AG04449 (cell line): ENCODE measurements at regions not wholly inside any gene's neighbourhood (a gene's known extent, or its start where the extent isn't known, plus 50 kb on each side); places are given as distances from the start of the nearest gene placed in this dataset.

Experiments
- CTCF ChIA-PET: fragments of 350-600 bp; formaldehyde crosslinking; extraction: SDS; loops from one replicate; lab custom pipeline; 2021; ENCODE audit warnings: antibody characterized with exemption; lab: Yijun Ruan, JAX
- POLR2A ChIA-PET: fragments of 400-600, 350-600 bp; formaldehyde crosslinking; extraction: SDS; loops from one replicate; lab custom pipeline; 2020; ENCODE audit warnings: antibody characterized with exemption, inconsistent platforms; lab: Yijun Ruan, JAX
- DNase-seq: peaks from one replicate; pipeline ENCODE4 v3.0.0-alpha.2; 2010; ENCODE audit warnings: low read depth, low spot score
- H3K4me3 ChIP-seq: 2 replicates; pipeline ENCODE4 v1.5.1; 2011; ENCODE audit warnings: low read depth, mild to moderate bottlenecking, control low read depth, low read length
- CTCF ChIP-seq: IDR thresholded peaks from one replicate; pipeline ENCODE4 v1.5.1; 2011; ENCODE audit warnings: mild to moderate bottlenecking, moderate library complexity, low read length, control low read depth, inconsistent platforms; ENCODE audit not compliant: insufficient read depth; ENCODE audit errors: missing control alignments

DNA sequence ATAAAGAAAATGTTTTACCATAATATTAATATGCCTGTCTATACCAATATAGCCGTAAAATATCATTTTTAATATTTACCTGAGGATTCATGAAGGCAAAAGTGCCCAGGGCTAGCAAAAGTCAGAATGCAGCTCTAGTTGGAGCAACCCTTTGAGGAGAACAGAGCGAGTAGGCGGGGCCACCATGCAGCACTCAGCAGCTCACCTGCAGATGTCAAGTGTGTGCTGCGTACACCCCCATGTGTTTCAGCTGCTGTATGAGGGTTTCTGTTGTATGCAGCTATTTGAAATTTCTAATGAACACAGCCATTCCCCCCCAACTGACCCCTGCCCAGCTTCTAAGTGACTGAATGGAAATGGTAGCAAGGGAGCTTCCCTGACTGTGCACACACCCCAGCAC lies 508.0 kb downstream of the QKI start:
- CTCF ChIA-PET = no interaction called here
- DNase-seq = no peak
- H3K4me3 ChIP-seq = no peak overlapping the region
- TF ChIP-seq CTCF = no peak
- POLR2A ChIA-PET = no interaction called here

DNA sequence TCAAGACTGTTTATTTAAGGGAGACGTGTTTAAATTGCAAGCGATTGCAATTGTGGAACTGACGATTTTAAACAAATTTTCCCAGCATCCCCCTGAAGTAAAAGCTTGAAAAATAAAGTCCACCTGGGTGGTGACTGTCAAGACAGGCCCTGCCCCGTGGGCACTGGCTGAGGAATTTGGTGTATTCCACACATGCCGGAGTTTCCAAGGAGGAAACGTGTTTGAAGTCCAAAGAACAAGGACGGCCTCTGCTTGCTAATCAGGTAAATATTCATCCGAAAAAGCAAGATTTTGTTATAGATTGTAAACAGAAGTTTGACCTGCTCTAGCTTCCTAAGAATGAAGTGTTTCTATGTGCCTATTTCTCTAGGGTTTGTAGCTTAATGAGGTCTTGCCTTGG lies 505.1 kb downstream of the QKI start:
- ChIA-PET POLR2A (no interaction called here), CTCF (no interaction called here)
- DNase-seq = no peak
- H3K4me3 ChIP-seq = no peak overlapping the region
- TF ChIP-seq CTCF = no peak

DNA sequence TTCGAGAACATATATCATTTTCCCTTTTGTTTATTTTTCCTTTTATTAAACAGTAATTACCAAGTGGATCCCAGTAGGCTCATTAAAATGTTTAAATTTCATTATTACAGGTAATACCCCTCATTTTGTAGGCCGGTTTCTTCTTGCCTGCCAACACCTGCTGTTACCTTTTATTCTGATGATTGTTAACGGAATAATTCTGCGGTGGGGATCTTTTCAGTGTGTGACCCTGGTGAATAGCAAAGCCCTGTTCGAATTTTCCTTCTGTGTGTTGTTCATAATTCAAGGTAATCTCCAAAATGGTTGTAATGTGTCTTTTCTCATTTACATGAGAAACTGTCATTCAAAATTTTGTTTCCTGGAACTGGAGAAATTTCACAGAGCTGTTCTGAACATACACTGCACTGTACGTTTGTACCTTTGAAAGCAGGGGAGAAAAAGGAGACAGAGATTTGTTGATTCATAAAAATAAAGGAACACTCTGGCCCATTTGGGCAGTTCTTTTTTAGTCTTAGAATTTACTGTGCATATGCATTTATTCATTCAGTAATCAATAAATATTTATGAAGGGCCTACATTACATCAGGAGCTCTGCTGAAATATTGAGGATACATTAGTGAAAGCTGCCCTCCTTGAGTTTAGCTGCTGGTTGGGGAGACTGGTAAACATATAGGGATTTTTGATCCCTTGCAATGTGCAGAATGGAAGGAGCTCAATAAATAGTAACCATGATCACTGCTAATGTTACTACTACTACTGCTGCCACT lies 502.0 kb downstream of the QKI start:
- ChIA-PET CTCF (no interaction called here), POLR2A (no interaction called here)
- no peak for DNase-seq
- H3K4me3 ChIP-seq = no peak overlapping the region
- no peak for TF ChIP-seq CTCF

- ChIA-PET POLR2A (no interaction called here), CTCF (no interaction called here)
- DNase-seq = no peak
- no peak for TF ChIP-seq CTCF
- no peak overlapping the region for H3K4me3 ChIP-seq
Measured at GRCh38 chr6:163915131-163915530, 500.6 kb downstream of the QKI start.

DNA sequence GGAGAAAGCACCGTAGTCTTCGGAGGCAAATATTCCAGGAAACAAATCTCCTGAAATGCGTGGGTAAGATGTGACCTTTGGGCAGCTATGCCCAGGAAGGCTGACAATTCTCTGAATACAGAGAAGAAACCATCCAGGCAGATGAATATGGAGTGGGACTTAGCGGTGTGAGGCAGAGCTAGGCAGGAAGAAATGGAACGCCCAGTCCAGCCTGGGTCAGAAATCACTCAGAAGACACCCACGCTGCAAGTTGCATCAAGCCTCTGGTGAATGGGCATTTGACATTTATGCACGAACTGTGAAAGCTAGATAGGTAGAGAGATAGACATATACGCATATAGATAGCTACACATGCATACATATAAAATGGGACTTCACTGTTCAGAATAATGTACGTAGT lies 498.5 kb downstream of the QKI start:
- no peak for DNase-seq
- TF ChIP-seq CTCF = no peak
- ChIA-PET POLR2A (no interaction called here), CTCF (interaction anchor here (0.7 kb wide), 1 partner anchor 20 kb away, joined by 3 read pairs; no protein-coding TSS in a partner anchor)
- no peak overlapping the region for H3K4me3 ChIP-seq

GRCh38 chr6:163906006-163906710 lies 491.6 kb downstream of the QKI start:
- no peak for TF ChIP-seq CTCF
- POLR2A ChIA-PET = no interaction called here
- no peak for DNase-seq
- CTCF ChIA-PET = no interaction called here
- H3K4me3 ChIP-seq = no peak overlapping the region
